Astrocyte (in vitro differentiated cells and primary cell): ENCODE measurements at regions not wholly inside any gene's neighbourhood (a gene's known extent, or its start where the extent isn't known, plus 50 kb on each side); places are given as distances from the start of the nearest gene placed in this dataset.

Experiments
- DNase-seq: peaks from one replicate; pipeline ENCODE4 v3.0.0-alpha.2; 2010; ENCODE audit warnings: low read depth
- FAIRE-seq: peaks from 2 replicates; lab custom pipeline; 2011; peaks lifted over from hg19 to GRCh38; lab: Jason Lieb, UNC
- H2AFZ ChIP-seq: 2 replicates; pipeline ENCODE4 v1.6.0; 2012; ENCODE audit warnings: low read depth, low read length, inconsistent platforms
- H3K27ac ChIP-seq: 2 replicates; pipeline ENCODE4 v1.5.1; 2011; ENCODE audit warnings: low read depth, low read length, inconsistent platforms
- H3K27me3 ChIP-seq: 2 replicates; pipeline ENCODE4 v1.6.0; 2011; ENCODE audit warnings: low read length, inconsistent platforms; ENCODE audit not compliant: insufficient read depth
- H3K36me3 ChIP-seq: 2 replicates; pipeline ENCODE4 v1.5.1; 2011; ENCODE audit warnings: low read length, inconsistent platforms; ENCODE audit not compliant: insufficient read depth
- H3K4me1 ChIP-seq: 2 replicates; pipeline ENCODE4 v1.5.1; 2011; ENCODE audit warnings: low read length, inconsistent platforms; ENCODE audit not compliant: insufficient read depth
- H3K4me2 ChIP-seq: 2 replicates; pipeline ENCODE4 v1.6.0; 2012; ENCODE audit warnings: low read length, inconsistent platforms
- H3K4me3 ChIP-seq: 2 replicates; pipeline ENCODE4 v1.5.1; 2011; ENCODE audit warnings: low read depth, mild to moderate bottlenecking, low read length, inconsistent platforms; ENCODE audit not compliant: insufficient read depth
- H3K79me2 ChIP-seq: 2 replicates; pipeline ENCODE4 v1.6.0; 2012; ENCODE audit warnings: mild to moderate bottlenecking, low read length, inconsistent platforms; ENCODE audit not compliant: insufficient read depth
- H3K9ac ChIP-seq: 2 replicates; pipeline ENCODE4 v1.6.0; 2012; ENCODE audit warnings: mild to moderate bottlenecking, low read length, inconsistent platforms
- H3K9me3 ChIP-seq: 2 replicates; pipeline ENCODE4 v1.5.1; 2012; ENCODE audit warnings: low read depth, mild to moderate bottlenecking, low read length, inconsistent platforms; ENCODE audit not compliant: insufficient read depth
- H4K20me1 ChIP-seq: 2 replicates; pipeline ENCODE4 v1.6.0; 2012; ENCODE audit warnings: low read length, inconsistent platforms; ENCODE audit not compliant: insufficient read depth
- H3K27ac Mint-ChIP-seq: one replicate; pipeline ENCODE4 v1.8.0; 2021; ENCODE audit warnings: mild to moderate bottlenecking, mixed read lengths; ENCODE audit not compliant: unreplicated experiment
- H3K27me3 Mint-ChIP-seq: one replicate; pipeline ENCODE4 v1.8.0; 2021; ENCODE audit warnings: low read depth, mixed read lengths; ENCODE audit not compliant: unreplicated experiment
- H3K36me3 Mint-ChIP-seq: one replicate; pipeline ENCODE4 v1.8.0; 2021; ENCODE audit warnings: low read depth, mixed read lengths; ENCODE audit not compliant: unreplicated experiment
- H3K4me1 Mint-ChIP-seq: one replicate; pipeline ENCODE4 v1.8.0; 2021; ENCODE audit warnings: low read depth, mixed read lengths; ENCODE audit not compliant: unreplicated experiment
- H3K4me3 Mint-ChIP-seq: one replicate; pipeline ENCODE4 v1.8.0; 2021; ENCODE audit warnings: mild to moderate bottlenecking, moderate library complexity, mixed read lengths; ENCODE audit not compliant: unreplicated experiment
- H3K9me3 Mint-ChIP-seq: one replicate; pipeline ENCODE4 v1.8.0; 2021; ENCODE audit warnings: mild to moderate bottlenecking, mixed read lengths; ENCODE audit not compliant: unreplicated experiment
- CTCF ChIP-seq: IDR thresholded peaks from 2 replicates; pipeline ENCODE4 v1.5.1; 2011; ENCODE audit warnings: low read depth, mild to moderate bottlenecking, inconsistent platforms, low read length, moderate library complexity; ENCODE audit not compliant: insufficient read depth
- EZH2 ChIP-seq: IDR thresholded peaks from 2 replicates; pipeline ENCODE4 v1.6.1; 2012; ENCODE audit warnings: mild to moderate bottlenecking, low read length, inconsistent platforms; ENCODE audit not compliant: insufficient read depth

GRCh38 chr10:27360581-27361172, 120.1 kb upstream of the ACBD5 start:
- peaks cover 3% of the 10 kb centered on the region for H3K27me3 ChIP-seq
- H4K20me1 ChIP-seq = no peaks in the 10 kb centered on the region
- no peaks in the 10 kb centered on the region for H3K9me3 ChIP-seq
- H3K4me3 ChIP-seq = no peak overlapping the region
- no peak overlapping the region for H3K9ac ChIP-seq
- Mint-ChIP-seq H3K4me3 (no peak overlapping the region), H3K9me3 (no peaks in the 10 kb centered on the region), H3K4me1 (no peaks in the 10 kb centered on the region), H3K36me3 (no peaks in the 10 kb centered on the region), H3K27ac (no peak overlapping the region), H3K27me3 (peaks cover 1% of the 10 kb centered on the region)
- H3K4me1 ChIP-seq = no peaks in the 10 kb centered on the region
- TF ChIP-seq CTCF = peak; percentile 92
- TF ChIP-seq EZH2 = no peak
- DNase-seq (peak; percentile 42), FAIRE-seq (no peak)
- H3K79me2 ChIP-seq = no peaks in the 10 kb centered on the region
- no peaks in the 10 kb centered on the region for H3K36me3 ChIP-seq
- no peak overlapping the region for H2AFZ ChIP-seq
- H3K27ac ChIP-seq = no peak overlapping the region
- H3K4me2 ChIP-seq = no peak overlapping the region

- H3K36me3 Mint-ChIP-seq = no peaks in the 10 kb centered on the region
- no peak overlapping the region for H3K27ac Mint-ChIP-seq
- H3K4me1 Mint-ChIP-seq = no peaks in the 10 kb centered on the region
- DNase-seq = no peak
- Histone ChIP-seq H3K36me3 (no peaks in the 10 kb centered on the region), H3K4me1 (no peaks in the 10 kb centered on the region), H4K20me1 (no peaks in the 10 kb centered on the region), H2AFZ (no peak overlapping the region), H3K79me2 (no peaks in the 10 kb centered on the region), H3K9me3 (no peaks in the 10 kb centered on the region), H3K9ac (no peak overlapping the region), H3K27ac (no peak overlapping the region), H3K4me2 (no peak overlapping the region), H3K4me3 (no peak overlapping the region), H3K27me3 (no peaks in the 10 kb centered on the region)
- peaks cover 1% of the 10 kb centered on the region for H3K27me3 Mint-ChIP-seq
- no peak for FAIRE-seq
- no peak overlapping the region for H3K4me3 Mint-ChIP-seq
- H3K9me3 Mint-ChIP-seq = no peaks in the 10 kb centered on the region
- no peak for TF ChIP-seq CTCF
- no peak for TF ChIP-seq EZH2
These were observed 119.3 kb upstream of the ACBD5 start for GRCh38 chr10:27359792-27360355.

GRCh38 chr10:27356738-27357137, 116.1 kb upstream of the ACBD5 start:
- Histone ChIP-seq H3K9me3 (no peaks in the 10 kb centered on the region), H3K27ac (no peak overlapping the region), H2AFZ (no peak overlapping the region), H3K4me1 (no peaks in the 10 kb centered on the region), H3K27me3 (peaks cover 2% of the 10 kb centered on the region), H3K79me2 (no peaks in the 10 kb centered on the region), H4K20me1 (no peaks in the 10 kb centered on the region), H3K4me3 (no peak overlapping the region), H3K9ac (no peak overlapping the region), H3K36me3 (no peaks in the 10 kb centered on the region), H3K4me2 (no peak overlapping the region)
- FAIRE-seq (no peak), DNase-seq (no peak)
- Mint-ChIP-seq H3K27ac (no peak overlapping the region), H3K9me3 (no peaks in the 10 kb centered on the region), H3K4me1 (no peaks in the 10 kb centered on the region), H3K4me3 (no peak overlapping the region), H3K36me3 (no peaks in the 10 kb centered on the region), H3K27me3 (peaks cover 5% of the 10 kb centered on the region)
- TF ChIP-seq EZH2 = no peak
- TF ChIP-seq CTCF = no peak
